OCI-M2 (cell line): ENCODE measurements at regions not wholly inside any gene's neighbourhood (a gene's known extent, or its start where the extent isn't known, plus 50 kb on each side); places are given as distances from the start of the nearest gene placed in this dataset.
"Not testable (repeated sequence)": the region's sequence is repeated elsewhere in the genome, so short reads cannot be mapped to it uniquely, and the experiment has no call there.

Source experiments
- DNase-seq: peaks from one replicate; lab custom pipeline; 2025; ENCODE audit not compliant: unreplicated experiment; lab: John Stamatoyannopoulos, UW

GRCh38 chr5:21341948-21342261 is 1353.9 kb upstream of the CDH18 start:
- not testable (repeated sequence) for DNase-seq

DNA sequence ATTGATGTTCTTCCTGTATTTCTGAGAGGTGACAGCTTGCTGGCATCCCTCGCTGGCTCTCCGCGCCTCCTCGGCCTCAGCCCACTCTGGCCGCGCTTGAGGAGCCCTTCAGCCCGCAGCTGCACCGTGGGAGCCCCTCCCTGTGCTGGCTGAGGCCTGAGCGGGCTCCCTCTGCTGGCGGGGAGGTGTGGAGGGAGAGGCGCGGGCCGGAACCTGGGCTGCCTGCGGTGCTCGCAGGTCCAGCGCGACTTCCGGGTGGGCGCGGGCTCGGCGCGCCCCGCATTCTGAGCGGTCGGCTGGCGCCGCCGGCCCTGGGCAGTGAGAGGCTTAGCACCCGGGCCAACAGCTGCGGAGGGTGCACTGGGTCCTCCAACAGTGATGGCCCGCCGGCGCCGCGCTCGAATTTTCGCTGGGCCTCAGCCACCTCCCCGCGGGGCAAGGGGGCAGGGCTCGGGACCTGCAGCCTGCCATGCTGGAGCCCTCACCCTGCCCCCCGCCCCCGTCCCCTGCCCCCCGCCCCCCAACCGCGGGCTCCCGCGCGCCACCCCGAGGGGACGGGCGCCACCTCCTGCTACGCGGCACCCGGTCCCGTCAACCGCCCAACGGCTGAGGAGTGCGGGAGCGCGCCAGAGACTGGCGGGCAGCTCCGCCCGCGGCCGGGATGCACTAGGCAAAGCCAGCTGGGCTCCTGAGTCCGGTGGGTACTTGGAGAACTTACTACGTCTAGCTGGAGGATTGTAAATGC is 1353.4 kb upstream of the CDH18 start:
- DNase-seq: not testable (repeated sequence)

DNA sequence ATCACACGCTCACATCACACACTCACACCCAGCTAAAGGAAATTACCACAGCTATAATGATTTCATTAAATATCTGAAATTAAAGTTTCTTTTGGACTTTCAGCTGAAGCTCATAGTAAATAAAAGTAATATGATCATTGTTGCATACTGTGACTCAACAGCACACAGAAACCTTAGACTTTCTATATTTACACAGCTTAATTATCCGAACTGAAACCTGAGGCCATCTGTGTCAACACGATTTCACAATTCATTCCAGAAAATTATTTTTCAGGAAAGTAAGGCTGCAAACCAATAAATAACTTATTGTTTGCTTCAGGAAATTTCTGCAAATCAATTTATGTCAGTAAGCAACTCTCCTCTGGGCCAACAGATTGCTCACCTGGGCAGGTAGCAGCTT is 1352.2 kb upstream of the CDH18 start:
- not testable (repeated sequence) for DNase-seq

DNA sequence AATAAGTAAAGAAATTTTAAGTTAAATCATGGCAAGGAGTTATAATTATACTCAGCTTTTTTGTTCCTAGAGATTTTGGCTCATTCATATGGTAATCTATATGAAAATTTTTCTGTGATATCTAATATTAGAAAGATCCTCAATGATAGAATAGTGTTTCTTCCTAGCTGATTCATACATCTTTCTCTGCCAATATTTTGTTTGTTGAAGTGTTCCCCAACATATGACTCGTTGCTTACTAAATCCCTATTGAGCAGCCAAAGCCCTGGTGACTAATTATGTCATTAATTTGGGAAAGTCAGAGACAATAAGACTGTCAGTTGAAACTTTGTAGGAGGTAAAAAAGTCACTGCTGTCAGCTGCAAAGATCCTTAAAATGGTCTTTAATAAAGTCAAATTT is 1348.5 kb upstream of the CDH18 start:
- DNase-seq: not testable (repeated sequence)

- DNase-seq: not testable (repeated sequence)
Measured at GRCh38 chr5:21315376-21315775, 1327.4 kb upstream of the CDH18 start.

DNA sequence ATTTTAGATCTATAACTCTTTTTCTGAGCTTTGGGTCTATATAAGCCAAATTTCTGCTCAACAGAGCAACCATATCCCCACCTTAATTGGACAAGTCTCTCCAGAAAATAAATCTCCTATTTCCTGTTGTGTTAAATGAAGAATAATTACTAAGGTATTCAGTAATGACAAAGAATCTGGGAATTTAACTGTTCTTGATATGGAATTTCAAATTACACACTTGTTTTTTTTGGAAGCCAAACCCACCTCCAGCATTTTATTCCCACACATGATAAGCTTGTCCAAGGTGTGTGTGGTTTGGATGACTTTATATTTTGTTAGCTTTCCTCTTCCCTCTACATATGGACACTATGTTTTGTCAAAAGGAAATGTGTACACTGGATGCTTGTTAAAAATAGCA is 1313.2 kb upstream of the CDH18 start:
- DNase-seq: not testable (repeated sequence)

- not testable (repeated sequence) for DNase-seq
Measured at GRCh38 chr5:21274361-21274760, 1286.4 kb upstream of the CDH18 start.

GRCh38 chr5:21263361-21263760 is 1275.4 kb upstream of the CDH18 start:
- no peak for DNase-seq

DNA sequence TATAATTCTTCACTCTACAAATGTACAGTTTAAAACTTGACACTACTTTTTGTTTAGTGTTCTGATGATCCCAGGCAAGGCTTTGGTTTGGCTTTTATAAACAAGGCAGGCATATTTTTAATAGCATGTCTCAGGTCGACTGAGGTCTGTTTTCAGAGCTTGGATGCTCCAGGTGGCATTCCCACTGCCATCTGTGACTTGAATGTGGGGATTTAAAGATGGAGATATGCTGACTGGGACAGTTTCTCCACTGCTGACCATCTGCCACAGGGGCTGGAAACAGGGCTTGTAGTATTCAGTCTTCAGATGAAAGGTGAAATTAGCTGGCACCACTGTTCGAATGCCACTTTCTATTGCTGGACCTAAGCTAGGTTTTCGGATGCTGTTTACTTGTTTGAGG is 1266.2 kb upstream of the CDH18 start:
- DNase-seq: no peak

DNA sequence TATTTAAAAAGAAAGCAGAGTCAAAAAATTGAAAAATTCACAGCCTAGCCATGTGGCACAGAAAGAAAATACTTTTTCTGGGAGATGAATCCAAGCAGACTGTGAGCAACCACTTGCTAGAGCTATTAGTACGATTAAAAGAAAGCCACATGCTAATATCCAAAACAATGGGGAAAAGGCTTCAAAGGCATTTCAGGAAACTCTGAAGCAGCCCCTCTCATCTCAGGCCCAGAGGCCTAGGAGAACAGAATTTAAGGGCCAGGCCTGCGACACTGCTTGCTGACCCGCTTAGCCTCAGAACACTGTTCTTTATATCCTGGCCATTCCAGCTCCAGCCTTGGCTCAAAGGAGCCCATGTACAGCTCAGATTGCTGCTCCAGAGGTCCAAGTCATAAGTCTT is 1257.0 kb upstream of the CDH18 start:
- no peak for DNase-seq

GRCh38 chr5:21238786-21239185 is 1250.8 kb upstream of the CDH18 start:
- no peak for DNase-seq

DNA sequence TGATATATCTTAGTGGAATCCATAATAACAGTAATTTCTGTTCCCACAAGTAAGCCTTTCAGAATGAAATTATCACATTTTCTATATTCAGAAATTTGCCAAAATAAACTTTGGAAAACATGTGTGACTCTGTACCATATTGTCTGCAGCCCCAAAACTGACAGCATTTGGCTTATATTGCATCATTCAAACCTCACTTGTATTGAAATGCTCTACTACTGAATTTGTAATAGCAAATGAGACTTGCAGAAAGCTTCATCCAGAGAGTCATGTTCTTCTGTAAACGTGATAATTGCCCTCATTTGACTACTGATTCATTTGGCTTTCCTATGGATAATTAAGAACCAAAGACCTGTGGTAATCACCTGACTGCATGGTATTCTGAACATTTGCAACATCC is 1249.5 kb upstream of the CDH18 start:
- DNase-seq: no peak

DNA sequence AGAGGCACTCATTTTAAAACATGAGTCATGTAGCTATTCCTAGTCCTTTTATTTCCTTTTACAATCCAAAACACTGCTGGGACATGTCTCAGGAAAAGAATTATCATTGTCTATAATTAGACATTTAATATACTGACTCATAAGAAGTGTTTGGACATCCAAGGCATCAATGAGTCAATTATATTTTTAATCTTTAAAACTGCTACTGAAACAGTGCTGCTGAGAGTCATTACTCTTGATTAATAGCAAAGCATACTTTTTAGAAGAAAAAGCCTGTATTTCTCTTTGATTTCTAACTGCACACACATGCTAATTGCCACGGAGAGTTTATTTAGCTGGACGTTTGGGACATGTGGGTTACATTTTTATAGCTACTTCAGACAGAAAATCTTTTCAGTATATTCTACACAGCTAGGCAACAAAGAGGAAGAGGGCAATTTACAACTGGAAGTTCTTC is 1249.0 kb upstream of the CDH18 start:
- no peak for DNase-seq

GRCh38 chr5:21236104-21236503 is 1248.1 kb upstream of the CDH18 start:
- DNase-seq: no peak

DNA sequence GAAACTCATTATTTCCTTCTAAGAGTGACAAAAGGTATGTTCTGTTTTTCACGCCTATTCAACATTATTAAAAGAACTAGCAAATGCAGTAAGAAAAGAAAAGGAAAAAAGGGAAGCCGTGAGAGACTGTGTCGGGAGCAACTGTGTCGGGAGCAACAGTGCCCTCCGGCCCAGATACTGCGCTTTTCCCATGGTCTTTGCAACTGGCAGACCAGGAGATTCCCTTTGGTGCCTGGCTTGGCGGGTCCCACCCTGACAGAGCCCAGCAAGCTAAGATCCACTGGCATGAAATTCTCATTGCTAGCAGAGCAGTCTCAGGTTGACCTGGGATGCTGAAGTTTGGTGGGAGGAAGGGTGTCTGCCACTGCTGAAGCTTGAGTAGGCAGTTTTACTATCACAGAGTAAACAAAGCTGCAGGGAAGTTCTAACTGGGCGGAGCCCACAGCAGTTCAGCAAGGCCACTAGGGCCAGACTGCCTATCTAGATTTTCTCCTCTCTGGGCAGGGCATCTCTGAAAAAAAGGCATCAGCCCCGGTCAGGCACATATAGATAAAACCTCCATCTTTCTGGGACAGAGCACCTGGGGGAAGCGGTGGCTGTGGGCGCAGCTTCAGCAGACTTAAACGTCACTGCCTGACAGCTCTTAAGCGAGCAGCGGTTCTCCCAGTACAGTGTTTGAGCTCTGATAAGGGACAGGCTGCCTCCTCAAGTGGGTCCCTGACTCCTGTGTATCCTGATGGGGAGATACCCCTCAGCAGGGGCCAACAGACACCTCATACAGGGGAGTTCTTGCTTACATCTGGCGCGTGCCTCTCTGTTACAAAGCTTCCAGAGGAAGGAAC is 1237.4 kb upstream of the CDH18 start:
- peak; percentile 24 for DNase-seq

DNA sequence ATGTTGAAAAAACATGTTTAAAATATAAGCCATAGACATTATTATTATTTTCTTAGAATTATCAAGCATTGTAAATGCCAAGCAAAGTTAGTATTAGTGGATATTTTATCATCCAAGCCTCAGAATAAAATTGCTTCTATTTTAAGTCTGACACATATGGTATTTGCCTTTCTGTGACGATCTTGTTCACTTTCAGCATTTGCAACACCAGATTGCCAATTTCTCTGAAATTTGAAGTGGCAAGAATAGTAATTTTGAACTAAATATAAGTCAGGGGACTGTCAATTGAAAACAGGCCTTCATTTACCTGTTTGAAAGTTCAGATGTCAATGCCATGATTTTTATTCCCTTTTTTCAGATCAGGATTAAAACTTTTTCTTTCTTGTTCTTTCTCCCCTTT is 1233.6 kb upstream of the CDH18 start:
- DNase-seq: no peak

- no peak for DNase-seq
Measured at GRCh38 chr5:21219966-21220365, 1232.0 kb upstream of the CDH18 start.

DNA sequence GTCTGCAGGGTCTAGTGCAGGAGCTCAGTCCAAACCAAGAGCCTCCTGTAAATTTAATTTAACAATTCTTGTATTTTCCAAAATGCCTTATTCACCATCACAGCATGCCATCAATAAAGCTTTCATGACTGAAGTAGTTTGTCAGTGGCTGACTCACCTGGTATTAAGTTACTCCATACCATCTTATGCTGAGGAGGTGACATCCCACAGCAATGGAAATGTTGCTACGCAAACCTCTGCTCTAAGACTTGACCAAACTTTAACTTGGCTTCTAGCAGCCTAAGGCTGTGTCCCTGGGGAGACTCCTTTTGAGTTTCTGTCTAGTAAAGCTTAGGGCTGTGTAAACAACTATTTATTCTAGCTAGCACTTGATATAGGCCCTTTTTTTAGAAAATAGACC is 1231.3 kb upstream of the CDH18 start:
- DNase-seq: no peak

GRCh38 chr5:21212026-21212425 is 1224.0 kb upstream of the CDH18 start:
- no peak for DNase-seq

DNA sequence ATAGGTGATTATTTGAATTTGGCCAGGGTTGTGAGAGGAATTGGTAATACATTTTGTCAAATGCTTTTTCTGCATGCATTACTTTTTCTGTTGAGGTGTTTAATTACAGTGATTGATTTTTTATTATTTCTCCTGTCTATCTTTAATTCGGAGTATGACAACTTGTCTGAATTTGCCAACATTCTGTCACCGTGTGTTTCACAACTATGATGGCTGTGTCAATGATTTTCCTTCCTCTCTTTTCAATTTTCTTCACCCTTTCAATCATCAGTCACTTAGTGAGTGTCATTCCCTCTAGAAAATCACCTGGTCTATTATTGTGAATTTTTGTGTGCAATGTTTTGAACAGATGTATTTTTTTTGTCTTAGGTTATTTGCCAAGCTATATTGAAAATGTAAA is 1221.4 kb upstream of the CDH18 start:
- DNase-seq: no peak

DNA sequence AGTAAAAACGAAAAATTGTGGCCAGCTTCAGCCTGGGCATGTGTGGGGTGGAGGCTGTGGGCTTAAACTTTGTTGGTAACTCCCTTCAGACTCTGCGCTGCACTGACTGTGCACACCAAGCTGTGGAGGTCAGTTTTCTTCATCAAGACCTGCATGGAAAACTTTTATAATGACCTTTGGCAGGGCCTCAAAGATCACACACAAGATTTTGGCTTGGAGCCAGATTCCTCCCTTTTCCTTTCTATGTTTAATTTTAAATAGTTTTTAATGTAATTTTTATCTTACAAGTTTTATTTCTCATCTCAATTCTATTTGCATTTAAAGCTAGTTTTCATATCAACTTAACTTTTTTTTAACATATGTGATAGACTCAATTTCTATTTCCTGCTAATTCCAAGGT is 1211.1 kb upstream of the CDH18 start:
- no peak for DNase-seq

GRCh38 chr5:21195145-21195544 is 1207.1 kb upstream of the CDH18 start:
- DNase-seq: no peak
